Progenitor cell of endocrine pancreas (in vitro differentiated cells): ENCODE measurements at regions not wholly inside any gene's neighbourhood (a gene's known extent, or its start where the extent isn't known, plus 50 kb on each side); places are given as distances from the start of the nearest gene placed in this dataset.
"Not testable (repeated sequence)": the region's sequence is repeated elsewhere in the genome, so short reads cannot be mapped to it uniquely, and the experiment has no call there.

Source experiments
- DNase-seq: peaks from one replicate; pipeline ENCODE4 v3.0.0; 2021; ENCODE audit warnings: low spot score; ENCODE audit not compliant: unreplicated experiment
- H3K27ac Mint-ChIP-seq: 2 replicates; pipeline ENCODE4 v1.8.0; 2021; ENCODE audit warnings: mild to moderate bottlenecking, moderate library complexity, mixed read lengths
- H3K27me3 Mint-ChIP-seq: 2 replicates; pipeline ENCODE4 v1.8.0; 2021; ENCODE audit warnings: mixed read lengths
- H3K36me3 Mint-ChIP-seq: 2 replicates; pipeline ENCODE4 v1.8.0; 2022; ENCODE audit warnings: mixed read lengths; ENCODE audit not compliant: insufficient read depth
- H3K4me1 Mint-ChIP-seq: 2 replicates; pipeline ENCODE4 v1.8.0; 2021; ENCODE audit warnings: low read depth, mixed read lengths
- H3K4me3 Mint-ChIP-seq: 2 replicates; pipeline ENCODE4 v1.8.0; 2021; ENCODE audit warnings: low read depth, mild to moderate bottlenecking, moderate library complexity, mixed read lengths
- H3K9me3 Mint-ChIP-seq: 2 replicates; pipeline ENCODE4 v1.8.0; 2021; ENCODE audit warnings: low read depth, mixed read lengths
- CTCF ChIP-seq: fragments of 200-600 bp; sonication (generic); IDR thresholded peaks from one replicate; pipeline ENCODE4 v1.5.0; 2021; ENCODE audit warnings: antibody characterized with exemption, mild to moderate bottlenecking; ENCODE audit not compliant: unreplicated experiment

- peaks cover 13% of the 10 kb centered on the region for H3K9me3 Mint-ChIP-seq
- H3K4me3 Mint-ChIP-seq: no peak overlapping the region
- no peaks in the 10 kb centered on the region for H3K36me3 Mint-ChIP-seq
- no peaks in the 10 kb centered on the region for H3K27me3 Mint-ChIP-seq
- H3K27ac Mint-ChIP-seq: no peak overlapping the region
- no peak for TF ChIP-seq CTCF
- DNase-seq: no peak
- no peaks in the 10 kb centered on the region for H3K4me1 Mint-ChIP-seq
These were observed 104.7 kb upstream of the TRIM2 start for GRCh38 chr4:153099391-153100140.

- H3K4me1 Mint-ChIP-seq, H3K36me3 Mint-ChIP-seq, H3K27me3 Mint-ChIP-seq, H3K27ac Mint-ChIP-seq, DNase-seq, H3K4me3 Mint-ChIP-seq: not testable (repeated sequence)
- H3K9me3 Mint-ChIP-seq: peaks cover 19% of the 10 kb centered on the region
These were observed 97.5 kb upstream of the TRIM2 start for GRCh38 chr4:153106736-153107135.

- Mint-ChIP-seq H3K27ac (no peak overlapping the region), H3K4me1 (no peaks in the 10 kb centered on the region), H3K9me3 (peaks cover 19% of the 10 kb centered on the region), H3K36me3 (no peaks in the 10 kb centered on the region), H3K27me3 (no peaks in the 10 kb centered on the region), H3K4me3 (no peak overlapping the region)
- DNase-seq: no peak
- TF ChIP-seq CTCF: no peak
These were observed 97.0 kb upstream of the TRIM2 start for GRCh38 chr4:153107246-153107645.

GRCh38 chr4:153109296-153109849, 94.9 kb upstream of the TRIM2 start:
- H3K27me3 Mint-ChIP-seq: no peaks in the 10 kb centered on the region
- H3K27ac Mint-ChIP-seq: no peak overlapping the region
- H3K4me1 Mint-ChIP-seq: no peaks in the 10 kb centered on the region
- no peak overlapping the region for H3K4me3 Mint-ChIP-seq
- peaks cover 17% of the 10 kb centered on the region for H3K9me3 Mint-ChIP-seq
- no peak for TF ChIP-seq CTCF
- no peak for DNase-seq
- no peaks in the 10 kb centered on the region for H3K36me3 Mint-ChIP-seq

GRCh38 chr4:153110739-153111138, 93.5 kb upstream of the TRIM2 start:
- no peak for DNase-seq
- H3K36me3 Mint-ChIP-seq: no peaks in the 10 kb centered on the region
- H3K4me3 Mint-ChIP-seq: no peak overlapping the region
- no peak for TF ChIP-seq CTCF
- no peaks in the 10 kb centered on the region for H3K27me3 Mint-ChIP-seq
- H3K9me3 Mint-ChIP-seq: peaks cover 5% of the 10 kb centered on the region
- no peaks in the 10 kb centered on the region for H3K4me1 Mint-ChIP-seq
- H3K27ac Mint-ChIP-seq: no peak overlapping the region
